HG02852 (cell line): ENCODE measurements at regions not wholly inside any gene's neighbourhood (a gene's known extent, or its start where the extent isn't known, plus 50 kb on each side); places are given as distances from the start of the nearest gene placed in this dataset.

Experiments used
- ATAC-seq: cut with Tn5 transposase; IDR thresholded peaks from one replicate; pipeline ENCODE4 v1.9.1; 2021; ENCODE audit warnings: mild to moderate bottlenecking, moderate library complexity; ENCODE audit not compliant: unreplicated experiment

DNA sequence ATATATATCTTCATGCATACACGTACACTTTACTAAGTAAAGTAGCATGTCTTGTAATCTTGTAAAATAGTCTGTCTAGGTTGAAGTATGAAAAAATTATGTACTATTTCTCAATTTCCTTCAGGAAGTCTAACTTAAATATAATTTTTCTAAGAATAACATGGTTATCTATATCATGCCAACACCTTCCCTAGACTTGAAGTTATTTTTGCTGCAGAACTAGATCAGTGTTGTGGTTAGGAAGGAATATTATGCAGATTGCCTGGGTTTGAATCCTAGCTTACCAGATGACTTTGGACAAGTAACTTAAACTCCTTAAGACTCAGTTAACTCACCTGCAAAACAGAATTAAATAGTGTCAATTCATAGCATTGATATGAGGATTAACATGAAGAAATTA, 142.2 kb upstream of the SEMA3A start:
- peak; percentile 25 for ATAC-seq

GRCh38 chr7:84336303-84336702, 141.7 kb upstream of the SEMA3A start:
- peak; percentile 98 for ATAC-seq

DNA sequence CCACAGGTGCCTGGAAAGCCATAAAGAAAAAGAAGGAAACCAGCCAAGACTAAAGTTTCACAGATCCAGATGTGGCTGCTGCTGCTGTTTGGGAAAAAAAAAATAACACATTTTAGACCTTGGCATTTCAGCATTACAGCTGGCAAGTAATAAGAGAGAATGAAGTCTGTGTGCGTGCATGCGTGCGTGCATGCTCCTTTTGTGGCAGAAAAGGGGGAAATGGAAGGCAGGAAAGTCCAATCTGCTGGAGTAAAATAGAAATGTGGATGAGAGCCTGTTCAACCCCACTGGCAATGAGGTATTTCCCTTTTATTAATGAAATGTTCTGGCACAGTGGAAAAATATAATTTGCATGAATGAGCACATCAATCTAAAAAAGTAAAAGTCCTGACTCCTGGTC, 137.0 kb upstream of the SEMA3A start:
- ATAC-seq = no peak

DNA sequence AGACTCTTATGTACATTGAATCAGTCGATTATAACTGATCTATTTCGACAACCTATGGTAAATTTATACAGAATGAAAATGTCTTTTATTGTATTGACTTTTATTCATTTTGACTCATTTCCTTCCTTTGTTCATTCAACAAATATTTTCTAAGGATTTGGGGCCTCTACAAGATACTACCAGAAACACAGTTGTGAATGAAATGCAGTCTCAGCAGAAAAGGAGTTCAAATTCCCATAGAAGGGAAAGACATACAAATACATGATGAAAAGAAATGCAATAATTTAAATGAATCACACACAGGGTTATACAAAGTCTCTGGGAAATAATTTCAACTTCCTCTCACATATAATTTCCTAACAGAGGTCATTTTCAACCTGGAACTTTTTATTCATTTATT, 134.0 kb upstream of the SEMA3A start:
- no peak for ATAC-seq

DNA sequence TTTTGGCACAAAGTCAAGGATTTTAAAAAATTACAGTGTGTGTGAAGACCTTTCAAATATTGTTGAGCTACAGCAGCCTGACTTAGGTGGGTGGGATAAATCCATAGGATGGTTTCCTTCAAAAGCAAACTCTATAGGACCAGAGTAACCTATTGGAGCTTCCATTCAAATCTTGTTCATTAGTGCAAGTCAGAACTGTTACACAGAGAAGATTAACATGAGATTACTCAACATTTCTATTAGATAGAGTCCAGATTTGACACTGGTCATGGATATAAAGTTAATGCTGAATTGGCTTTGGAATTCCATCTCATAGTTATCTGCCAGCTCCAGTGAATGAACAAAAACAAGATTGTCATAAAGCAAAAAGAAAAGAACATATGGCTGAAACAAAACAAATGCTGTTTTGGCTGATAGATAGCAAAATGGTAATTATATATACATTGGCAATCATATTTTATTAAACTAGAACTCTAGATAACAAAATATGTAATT, 129.6 kb upstream of the SEMA3A start:
- ATAC-seq = no peak

DNA sequence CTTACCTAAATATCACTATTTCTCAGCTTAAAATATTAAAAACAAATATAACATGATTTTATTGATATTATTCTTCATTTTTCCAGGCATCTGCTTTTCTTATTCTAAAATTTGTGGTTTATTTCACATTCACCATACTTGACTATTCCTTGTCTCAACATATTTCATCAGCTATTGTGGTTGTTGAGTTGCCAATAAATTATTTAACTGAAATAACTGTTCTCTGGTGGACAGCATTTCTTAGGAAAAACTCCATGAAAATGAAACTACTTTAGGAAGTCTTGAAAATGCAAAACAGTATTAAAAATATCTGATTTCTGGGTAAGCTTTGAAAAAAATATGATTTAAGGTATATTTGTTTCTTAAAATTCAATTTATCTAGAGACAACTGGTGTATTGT, 122.9 kb upstream of the SEMA3A start:
- no peak for ATAC-seq

DNA sequence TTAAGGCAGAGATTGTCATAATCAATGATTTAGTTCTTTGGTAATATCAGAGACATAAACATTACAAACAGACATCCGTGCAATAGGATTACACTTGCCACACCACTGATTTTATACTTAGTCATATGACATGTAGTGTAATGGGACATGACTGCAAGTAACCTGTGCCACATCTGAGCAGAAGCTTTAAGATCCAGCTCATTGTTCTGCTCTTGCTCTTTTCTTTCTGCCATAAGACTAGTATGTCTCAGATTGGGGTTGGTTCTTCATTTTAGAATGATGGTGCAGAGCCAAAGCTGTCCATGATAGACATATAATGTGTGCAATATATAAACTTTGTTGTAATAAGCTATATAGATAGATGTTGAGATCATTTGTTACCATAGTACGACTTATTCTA, 119.7 kb upstream of the SEMA3A start:
- ATAC-seq = no peak

GRCh38 chr7:84304407-84304806, 109.8 kb upstream of the SEMA3A start:
- ATAC-seq = no peak

- ATAC-seq = no peak
Observed at GRCh38 chr7:84302949-84303348, 108.4 kb upstream of the SEMA3A start.

DNA sequence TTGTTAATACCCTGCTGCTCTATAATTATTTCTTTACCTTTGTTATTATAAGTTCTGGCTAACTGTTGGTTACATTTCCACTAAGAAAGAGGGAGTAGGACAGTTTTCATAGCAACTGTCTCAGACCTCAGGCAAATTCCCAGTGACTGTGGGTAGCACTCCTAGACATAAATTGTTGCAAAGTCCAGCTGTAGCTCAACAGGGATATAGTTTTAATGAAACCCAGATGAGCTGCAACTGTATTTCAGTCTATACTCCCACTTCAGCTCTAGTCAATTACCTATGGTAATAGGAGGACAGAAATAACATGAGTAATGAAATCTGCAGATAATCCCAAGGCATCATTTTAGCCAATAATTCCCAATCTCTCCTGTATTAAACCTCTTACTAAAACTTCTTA, 103.0 kb upstream of the SEMA3A start:
- ATAC-seq = no peak

DNA sequence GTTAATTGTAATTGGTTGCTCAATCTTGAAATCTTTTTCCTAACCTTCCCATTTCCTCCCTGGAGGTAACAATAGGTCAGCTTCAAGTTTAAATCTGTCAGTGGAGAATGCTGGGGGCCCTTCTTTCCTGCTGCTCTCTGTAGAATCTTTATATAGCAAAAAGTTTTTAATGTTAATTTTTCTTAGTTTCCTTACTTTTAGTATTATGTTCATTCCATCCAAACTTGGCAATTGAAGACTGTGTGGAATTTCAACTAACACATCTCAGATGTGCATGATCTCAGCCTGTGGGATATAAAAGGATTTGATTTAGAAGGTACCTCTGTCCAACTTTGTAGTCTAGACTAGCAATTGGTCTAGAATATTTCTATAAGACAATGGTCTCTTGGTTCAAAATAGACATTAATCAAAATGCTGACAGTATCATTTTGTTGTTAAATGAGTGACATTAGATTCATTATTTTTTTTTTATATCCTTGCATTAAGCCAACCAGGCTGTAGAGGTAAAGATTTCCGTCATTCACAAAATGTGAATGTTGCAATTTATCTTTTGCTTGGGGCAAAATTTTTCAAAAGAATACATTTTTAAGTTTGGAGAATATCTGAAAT, 100.4 kb upstream of the SEMA3A start:
- ATAC-seq = no peak

DNA sequence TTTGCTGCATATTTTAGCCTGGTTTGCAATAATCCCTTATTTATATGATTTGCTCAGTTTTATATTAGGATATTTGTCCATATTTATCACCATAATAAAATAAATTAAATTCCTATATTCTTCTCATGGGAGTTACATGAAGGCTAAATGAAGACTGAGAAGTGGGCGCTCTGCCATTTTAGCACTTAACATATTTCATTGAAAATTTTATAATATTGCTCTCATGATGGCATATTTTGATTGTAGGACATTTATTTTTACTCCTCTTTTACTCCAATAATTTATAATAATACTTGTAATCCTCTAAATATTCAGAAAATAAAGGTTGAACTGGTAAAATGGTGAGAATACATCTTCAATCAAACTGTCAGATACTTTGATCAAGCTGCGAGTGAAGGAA, 99.8 kb upstream of the SEMA3A start:
- no peak for ATAC-seq

DNA sequence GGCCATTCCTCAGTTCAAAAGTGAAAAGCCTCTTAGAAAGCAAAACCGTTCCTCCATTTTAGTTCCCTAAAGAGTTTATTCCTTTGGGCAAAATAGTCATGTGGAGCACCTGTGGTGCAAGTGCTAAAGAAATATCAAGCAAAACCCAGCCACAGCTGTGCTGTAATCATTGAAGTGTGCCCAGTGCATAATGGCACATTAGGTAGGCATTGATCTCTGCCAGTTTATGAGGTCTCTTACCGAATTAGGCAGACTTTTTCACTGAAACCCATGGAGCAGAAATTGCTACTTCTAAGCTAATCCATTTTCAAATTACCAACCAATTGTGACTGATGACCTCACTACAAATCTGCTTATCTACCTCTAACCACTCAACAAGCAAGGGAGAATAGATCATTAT, 97.2 kb upstream of the SEMA3A start:
- no peak for ATAC-seq

DNA sequence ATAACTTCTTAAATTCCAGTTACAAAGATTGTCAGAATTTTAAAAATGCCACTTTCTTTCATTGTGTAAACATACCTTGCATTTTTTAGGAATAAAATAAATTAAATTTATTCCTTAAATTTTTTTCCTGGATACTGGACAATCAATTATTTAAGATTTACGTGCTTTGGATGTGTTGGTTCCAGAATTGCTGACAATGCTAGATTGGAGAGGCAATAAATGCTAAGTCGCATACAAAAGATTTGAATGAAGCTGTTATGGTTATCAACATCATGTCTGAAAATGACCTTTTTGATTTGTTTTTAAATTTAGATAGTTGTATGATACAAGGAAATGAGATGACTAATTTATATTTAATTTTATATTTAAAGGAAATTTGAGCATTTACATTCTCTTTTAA, 89.2 kb upstream of the SEMA3A start:
- no peak for ATAC-seq

GRCh38 chr7:84281518-84281917, 86.9 kb upstream of the SEMA3A start:
- ATAC-seq = no peak

- no peak for ATAC-seq
Observed at GRCh38 chr7:84277628-84278224, 83.1 kb upstream of the SEMA3A start.

- no peak for ATAC-seq
Observed at GRCh38 chr7:84274029-84274638, 79.5 kb upstream of the SEMA3A start.

GRCh38 chr7:84271543-84271942, 77.0 kb upstream of the SEMA3A start:
- ATAC-seq = no peak

DNA sequence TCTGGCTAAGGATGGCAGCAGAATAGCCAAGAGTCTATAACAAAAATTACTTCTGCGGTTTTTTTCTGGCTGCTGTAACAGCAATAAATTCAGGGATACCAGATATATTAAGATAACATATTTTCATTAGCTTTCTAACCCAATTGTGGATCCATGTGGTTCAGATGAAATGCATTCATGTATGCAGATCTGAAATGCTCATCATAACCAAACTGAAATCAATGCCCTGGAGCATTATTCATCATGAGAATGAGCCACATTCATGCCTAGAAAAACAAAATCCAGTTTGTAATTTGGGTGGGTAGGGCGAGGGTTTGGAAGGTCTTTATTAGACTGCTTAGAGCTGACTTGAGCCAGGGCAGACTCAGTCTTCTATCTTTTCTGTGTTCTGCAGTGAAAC, 69.8 kb upstream of the SEMA3A start:
- ATAC-seq = no peak

GRCh38 chr7:84263106-84263505, 68.5 kb upstream of the SEMA3A start:
- ATAC-seq = no peak

- ATAC-seq = no peak
Observed at GRCh38 chr7:84261509-84261908, 66.9 kb upstream of the SEMA3A start.

- no peak for ATAC-seq
Observed at GRCh38 chr7:84258628-84259027, 64.0 kb upstream of the SEMA3A start.

- no peak for ATAC-seq
Observed at GRCh38 chr7:84256571-84256971, 62.0 kb upstream of the SEMA3A start.
